ENCODE measurements at regions not wholly inside any gene's neighbourhood (a gene's known extent, or its start where the extent isn't known, plus 50 kb on each side); places are given as distances from the start of the nearest gene placed in this dataset.

GRCh38 chr14:27890259-27890658 lies 876.3 kb upstream of the FOXG1 start:
- TF ChIP-seq POLR2AphosphoS5 (IDR thresholded peaks at IDR 0.05) (no peak), CTCF (IDR thresholded peaks at IDR 0.05; ENCODE audit: poor library complexity, severe bottlenecking) (no peak), TAF1 (IDR thresholded peaks at IDR 0.05; ENCODE audit: low read depth) (no peak), SMC3 (conservative IDR thresholded peaks at IDR 0.05; ENCODE audit: poor library complexity) (no peak), RAD21 (conservative IDR thresholded peaks at IDR 0.05) (no peak), EZH2 (IDR thresholded peaks at IDR 0.05; ENCODE audit: borderline replicate concordance, insufficient read depth, low read length, poor library complexity, severe bottlenecking) (no peak)
